AG04450 (cell line): ENCODE measurements at regions not wholly inside any gene's neighbourhood (a gene's known extent, or its start where the extent isn't known, plus 50 kb on each side); places are given as distances from the start of the nearest gene placed in this dataset.

Experiments
- CTCF ChIA-PET: fragments of 300-600, 350-600 bp; formaldehyde crosslinking; extraction: SDS; loops from one replicate; lab custom pipeline; 2022; ENCODE audit warnings: antibody characterized with exemption, inconsistent platforms; lab: Charles Lee
- POLR2A ChIA-PET: fragments of 350-600 bp; formaldehyde crosslinking; extraction: SDS; loops from one replicate; lab custom pipeline; 2021; ENCODE audit warnings: antibody characterized with exemption, inconsistent platforms; lab: Yijun Ruan, JAX
- DNase-seq: peaks from one replicate; pipeline ENCODE4 v3.0.0-alpha.2; 2011; ENCODE audit warnings: low read depth, low spot score
- H3K27ac ChIP-seq: one replicate; pipeline ENCODE4 v1.5.1; 2012; ENCODE audit warnings: low read depth, low read length, control low read depth
- H3K27me3 ChIP-seq: one replicate; pipeline ENCODE4 v1.6.0; 2012; ENCODE audit warnings: low read length; ENCODE audit not compliant: control insufficient read depth, insufficient read depth
- H3K4me3 ChIP-seq: 2 replicates; pipeline ENCODE4 v1.5.1; 2011; ENCODE audit warnings: mild to moderate bottlenecking, low read depth, low read length, control low read depth
- H3K9me3 ChIP-seq: 2 replicates; pipeline ENCODE4 v1.5.1; 2012; ENCODE audit warnings: low read length; ENCODE audit not compliant: control insufficient read depth, insufficient read depth
- TF ChIP-seq, protein P1 (sequence below): IDR thresholded peaks from 2 replicates; pipeline ENCODE4 v1.5.1; 2011; ENCODE audit warnings: low read depth, low read length, control low read depth, inconsistent platforms

DNA sequence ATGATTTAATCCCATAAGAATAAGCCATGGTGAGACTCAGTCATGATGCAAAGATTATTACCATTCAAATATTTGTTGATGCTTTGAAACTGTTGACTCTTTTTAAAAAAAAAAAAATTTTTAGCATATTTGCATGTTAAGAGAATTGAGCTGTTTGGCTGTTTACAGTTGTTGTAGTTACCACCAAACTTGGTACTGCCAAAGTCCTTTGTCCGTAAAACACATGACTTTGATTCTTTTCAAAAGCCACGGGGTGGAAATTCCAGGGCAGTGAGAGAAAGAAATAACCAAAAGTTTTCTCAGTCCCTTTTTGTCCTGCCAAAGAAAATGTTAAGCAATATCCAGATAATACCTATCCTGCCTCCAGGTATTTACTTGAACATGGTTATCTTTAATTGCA is 474.8 kb downstream of the METTL4 start:
- TF ChIP-seq, protein P1, sequence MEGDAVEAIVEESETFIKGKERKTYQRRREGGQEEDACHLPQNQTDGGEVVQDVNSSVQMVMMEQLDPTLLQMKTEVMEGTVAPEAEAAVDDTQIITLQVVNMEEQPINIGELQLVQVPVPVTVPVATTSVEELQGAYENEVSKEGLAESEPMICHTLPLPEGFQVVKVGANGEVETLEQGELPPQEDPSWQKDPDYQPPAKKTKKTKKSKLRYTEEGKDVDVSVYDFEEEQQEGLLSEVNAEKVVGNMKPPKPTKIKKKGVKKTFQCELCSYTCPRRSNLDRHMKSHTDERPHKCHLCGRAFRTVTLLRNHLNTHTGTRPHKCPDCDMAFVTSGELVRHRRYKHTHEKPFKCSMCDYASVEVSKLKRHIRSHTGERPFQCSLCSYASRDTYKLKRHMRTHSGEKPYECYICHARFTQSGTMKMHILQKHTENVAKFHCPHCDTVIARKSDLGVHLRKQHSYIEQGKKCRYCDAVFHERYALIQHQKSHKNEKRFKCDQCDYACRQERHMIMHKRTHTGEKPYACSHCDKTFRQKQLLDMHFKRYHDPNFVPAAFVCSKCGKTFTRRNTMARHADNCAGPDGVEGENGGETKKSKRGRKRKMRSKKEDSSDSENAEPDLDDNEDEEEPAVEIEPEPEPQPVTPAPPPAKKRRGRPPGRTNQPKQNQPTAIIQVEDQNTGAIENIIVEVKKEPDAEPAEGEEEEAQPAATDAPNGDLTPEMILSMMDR: no peak
- ChIA-PET CTCF (interaction anchor here (1.6 to 2.3 kb wide), 3 partner anchors 8 to 450 kb away, joined by 6 to 18 read pairs (median 8); no protein-coding TSS in a partner anchor), POLR2A (no interaction called here)
- H3K4me3 ChIP-seq: no peak overlapping the region
- H3K27me3 ChIP-seq: no peaks in the 10 kb centered on the region
- H3K9me3 ChIP-seq: no peaks in the 10 kb centered on the region
- DNase-seq: no peak
- H3K27ac ChIP-seq: no peak overlapping the region

- CTCF ChIA-PET: interaction anchor here (0.8 to 1.2 kb wide), 3 partner anchors 442 to 455 kb away, joined by 3 to 7 read pairs (median 3); no protein-coding TSS in a partner anchor
- POLR2A ChIA-PET: no interaction called here
- H3K27ac ChIP-seq: no peak overlapping the region
- no peak for DNase-seq
- H3K9me3 ChIP-seq: no peaks in the 10 kb centered on the region
- TF ChIP-seq, protein P1: no peak
- no peaks in the 10 kb centered on the region for H3K27me3 ChIP-seq
- no peak overlapping the region for H3K4me3 ChIP-seq
Observed at GRCh38 chr18:2100694-2101213, 470.6 kb downstream of the METTL4 start.

DNA sequence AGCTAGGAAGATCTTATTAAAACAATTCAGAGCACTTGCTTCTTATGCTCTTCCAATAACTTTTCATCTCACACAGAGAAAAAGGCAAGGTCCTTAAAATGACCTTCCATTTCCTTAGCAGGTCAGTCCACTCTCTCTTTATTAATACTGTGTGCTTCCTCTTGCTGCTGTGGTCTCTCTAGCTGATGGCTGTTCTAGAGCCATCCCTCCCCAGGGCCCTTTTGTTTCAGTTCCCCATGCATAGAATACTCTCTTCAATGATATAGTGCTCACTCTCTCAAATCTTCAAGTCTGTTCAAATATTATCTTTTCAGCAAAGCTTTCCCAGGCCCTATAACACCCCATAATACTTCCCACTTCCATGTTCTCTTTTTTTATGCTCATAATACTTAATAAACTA is 469.3 kb downstream of the METTL4 start:
- Histone ChIP-seq H3K27ac (no peak overlapping the region), H3K9me3 (no peaks in the 10 kb centered on the region), H3K4me3 (no peak overlapping the region), H3K27me3 (no peaks in the 10 kb centered on the region)
- DNase-seq: no peak
- ChIA-PET CTCF (no interaction called here), POLR2A (no interaction called here)
- TF ChIP-seq, protein P1: no peak

DNA sequence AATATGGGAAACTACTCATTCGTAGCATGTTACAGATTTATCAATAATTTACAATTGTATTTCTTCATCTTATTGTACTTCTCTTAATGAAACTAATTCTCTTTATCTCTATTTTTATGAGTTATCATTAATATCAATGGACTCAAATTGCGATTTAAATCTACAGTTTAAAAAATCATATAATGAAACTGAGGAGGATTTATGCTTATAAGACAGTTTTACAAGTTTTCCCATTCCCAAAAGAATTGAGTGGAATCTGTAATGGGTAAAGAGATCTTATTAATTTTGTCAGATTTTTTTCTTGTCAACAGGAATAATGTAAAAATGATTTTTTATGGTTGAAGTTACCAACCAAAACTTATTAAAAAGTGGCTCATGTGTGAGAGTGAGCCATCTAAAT is 468.0 kb downstream of the METTL4 start:
- POLR2A ChIA-PET: no interaction called here
- Histone ChIP-seq H3K9me3 (no peaks in the 10 kb centered on the region), H3K27me3 (no peaks in the 10 kb centered on the region), H3K4me3 (no peak overlapping the region), H3K27ac (no peak overlapping the region)
- CTCF ChIA-PET: interaction anchor here (0.6 to 9.9 kb wide), 6 partner anchors 8 to 443 kb away, joined by 3 to 362 read pairs (median 16); no protein-coding TSS in a partner anchor
- TF ChIP-seq, protein P1: no peak
- no peak for DNase-seq

DNA sequence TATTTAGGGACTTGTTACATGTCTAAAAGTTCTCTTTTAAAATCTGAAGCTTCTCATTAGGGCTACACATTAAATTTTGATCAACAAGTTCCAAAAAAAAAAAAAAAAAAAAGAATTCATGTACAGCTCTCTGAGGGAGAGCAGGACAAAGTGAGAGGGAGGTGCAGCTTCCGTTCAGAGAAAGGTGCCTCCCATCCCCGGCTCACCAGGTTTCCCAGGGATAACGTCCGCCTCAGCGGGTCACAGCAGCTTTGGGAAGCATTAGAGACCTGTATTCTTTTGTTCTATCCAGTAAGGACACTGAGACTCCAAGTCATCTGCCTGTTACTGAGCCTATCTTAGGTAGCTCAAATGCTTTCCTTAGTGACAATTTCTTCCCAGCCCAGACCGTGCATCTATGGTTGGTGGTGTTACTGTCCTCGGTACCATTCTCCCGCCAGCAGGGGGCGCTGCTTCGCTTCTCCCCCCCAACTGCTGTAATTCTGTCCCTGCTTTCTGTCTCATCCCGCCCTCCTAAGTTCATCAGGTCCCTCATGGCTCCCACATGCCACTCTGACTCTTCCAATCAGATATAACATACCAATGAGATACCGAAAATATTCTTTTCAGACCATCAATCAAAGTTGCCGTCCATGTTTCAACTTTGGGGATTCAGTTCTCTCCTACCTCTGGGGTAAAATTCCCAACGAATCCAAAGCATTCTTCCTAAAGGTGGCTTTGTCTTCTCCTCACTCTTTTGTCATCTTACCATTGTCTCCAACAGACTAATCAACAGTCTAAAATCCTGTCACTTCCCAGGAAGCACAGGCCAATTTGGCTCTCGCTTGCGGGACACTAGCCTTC is 466.5 kb downstream of the METTL4 start:
- Histone ChIP-seq H3K9me3 (no peaks in the 10 kb centered on the region), H3K4me3 (no peak overlapping the region), H3K27ac (no peak overlapping the region), H3K27me3 (no peaks in the 10 kb centered on the region)
- TF ChIP-seq, protein P1: peak; percentile 78
- POLR2A ChIA-PET: no interaction called here
- CTCF ChIA-PET: interaction anchor here (0.5 to 9.9 kb wide), 60 partner anchors 9 to 1240 kb away, joined by 3 to 362 read pairs (median 4); no protein-coding TSS in a partner anchor
- peak; percentile 11 for DNase-seq
